ENCODE measurements at regions not wholly inside any gene's neighbourhood (a gene's known extent, or its start where the extent isn't known, plus 50 kb on each side); places are given as distances from the start of the nearest gene placed in this dataset.

DNA sequence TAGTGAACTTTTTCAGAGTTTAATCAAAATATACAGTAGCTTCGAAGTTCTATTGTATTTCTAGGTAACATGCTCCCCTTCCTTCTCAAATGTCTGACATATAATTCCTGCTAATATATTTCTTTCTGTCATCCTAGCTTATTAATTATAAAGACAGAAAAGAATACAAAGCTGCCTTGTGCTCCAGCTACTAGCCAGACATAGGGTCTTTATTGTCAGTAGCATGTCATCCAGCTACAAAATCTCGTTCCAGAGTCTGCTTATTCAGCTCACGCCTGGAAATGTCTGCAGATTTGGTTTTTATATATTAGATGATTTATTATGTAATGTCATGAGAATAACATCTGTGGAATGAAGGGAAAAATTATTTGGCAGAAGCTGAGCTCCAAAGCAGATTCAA, 1102.8 kb downstream of the BRINP3 start:
- no peak for TF ChIP-seq ZSCAN20 (CRISPR knock-in tag; IDR thresholded peaks at IDR 0.05)
- no peak for TF ChIP-seq NR3C1 (IDR thresholded peaks at IDR 0.05)
- TF ChIP-seq, protein P1, sequence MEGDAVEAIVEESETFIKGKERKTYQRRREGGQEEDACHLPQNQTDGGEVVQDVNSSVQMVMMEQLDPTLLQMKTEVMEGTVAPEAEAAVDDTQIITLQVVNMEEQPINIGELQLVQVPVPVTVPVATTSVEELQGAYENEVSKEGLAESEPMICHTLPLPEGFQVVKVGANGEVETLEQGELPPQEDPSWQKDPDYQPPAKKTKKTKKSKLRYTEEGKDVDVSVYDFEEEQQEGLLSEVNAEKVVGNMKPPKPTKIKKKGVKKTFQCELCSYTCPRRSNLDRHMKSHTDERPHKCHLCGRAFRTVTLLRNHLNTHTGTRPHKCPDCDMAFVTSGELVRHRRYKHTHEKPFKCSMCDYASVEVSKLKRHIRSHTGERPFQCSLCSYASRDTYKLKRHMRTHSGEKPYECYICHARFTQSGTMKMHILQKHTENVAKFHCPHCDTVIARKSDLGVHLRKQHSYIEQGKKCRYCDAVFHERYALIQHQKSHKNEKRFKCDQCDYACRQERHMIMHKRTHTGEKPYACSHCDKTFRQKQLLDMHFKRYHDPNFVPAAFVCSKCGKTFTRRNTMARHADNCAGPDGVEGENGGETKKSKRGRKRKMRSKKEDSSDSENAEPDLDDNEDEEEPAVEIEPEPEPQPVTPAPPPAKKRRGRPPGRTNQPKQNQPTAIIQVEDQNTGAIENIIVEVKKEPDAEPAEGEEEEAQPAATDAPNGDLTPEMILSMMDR (IDR thresholded peaks at IDR 0.05) = no peak
- no peak for TF ChIP-seq GATA3 (IDR thresholded peaks at IDR 0.05; ENCODE audit: borderline replicate concordance)
- TF ChIP-seq POLR2A (IDR thresholded peaks at IDR 0.05; ENCODE audit: low read length) = no peak
- TF ChIP-seq, protein P2, sequence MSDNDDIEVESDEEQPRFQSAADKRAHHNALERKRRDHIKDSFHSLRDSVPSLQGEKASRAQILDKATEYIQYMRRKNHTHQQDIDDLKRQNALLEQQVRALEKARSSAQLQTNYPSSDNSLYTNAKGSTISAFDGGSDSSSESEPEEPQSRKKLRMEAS (IDR thresholded peaks at IDR 0.05) = no peak
- no peak for TF ChIP-seq FOXS1 (CRISPR knock-in tag; IDR thresholded peaks at IDR 0.05)

All from A549 (cell line).